Body of pancreas (tissue), 4 donors: ENCODE measurements at regions not wholly inside any gene's neighbourhood (a gene's known extent, or its start where the extent isn't known, plus 50 kb on each side); places are given as distances from the start of the nearest gene placed in this dataset.
A peak's percentile ranks its signal among the peaks of the same experiment; 100 is the strongest.

Experiments
- ATAC-seq: fragments of 150-250 bp; one replicate; pipeline ENCODE4 v1.9.1; 2016
- DNase-seq, 4 donors: peaks; one replicate each; pipeline ENCODE4 v3.0.0-alpha.2; 2019
- H3K27ac ChIP-seq, 4 donors: fragments of 200-600 bp; sonication (generic); 1 replicate in 3 of 4; 2 replicates in 1 of 4; pipeline versions ENCODE4 v1.5.1 to v1.6.1; 2016 to 2019; ENCODE audit warnings: mild to moderate bottlenecking in 1 of 4, mixed read lengths in 1 of 4, moderate library complexity in 1 of 4
- H3K27me3 ChIP-seq, 2 donors: fragments of 200-600 bp; sonication (generic); one replicate each; pipeline ENCODE4 v1.6.0; 2016; ENCODE audit warnings: mild to moderate bottlenecking in 1 of 2
- H3K36me3 ChIP-seq, 2 donors: fragments of 200-600 bp; sonication (generic); replicated peaks in 1 of 2; 2 replicates each; pipeline ENCODE4 v1.5.1; 2016; ENCODE audit warnings: low read depth in 2 of 2; ENCODE audit not compliant: insufficient read depth in 1 of 2
- H3K4me1 ChIP-seq: fragments of 200-600 bp; sonication (generic); one replicate; pipeline ENCODE4 v1.6.0; 2016
- H3K4me3 ChIP-seq, 2 donors: fragments of 200-600 bp; sonication (generic); 1 replicate in 1 of 2; 2 replicates in 1 of 2; pipeline ENCODE4 v1.5.1; 2016 to 2019
- H3K9me3 ChIP-seq, 3 donors: fragments of 200-600 bp; sonication (generic); 1 replicate in 2 of 3; 2 replicates in 1 of 3; pipeline ENCODE4 v1.5.1; 2016
- CTCF ChIP-seq, 7 experiments: fragments of 450-650 bp in 4 of 7; fragments of 200-600 bp in 3 of 7; sonication (generic) in 3 of 7; IDR thresholded peaks; one replicate each; pipeline ENCODE4 v1.5.1; 2016 to 2019; ENCODE audit warnings: antibody characterized with exemption in 7 of 7
- POLR2A ChIP-seq, 3 donors: fragments of 450-650 bp; IDR thresholded peaks; one replicate each; pipeline ENCODE4 v1.6.1; 2016; ENCODE audit warnings: antibody characterized with exemption in 3 of 3, mild to moderate bottlenecking in 2 of 3
- WGBS, 2 donors: methylation state at CpG; one replicate each; pipeline ENCODE4 v1.1.5; 2017; 5-methylcytosine and 5-hydroxymethylcytosine counted together
- intact Hi-C: fragments of 100-400 bp; cut with DNase I; formaldehyde crosslinking; loops from one replicate; pipeline ENCODE4 v1.15.1; 2023

- no peaks in the 10 kb centered on the region for H3K36me3 ChIP-seq
- TF ChIP-seq CTCF (IDR thresholded peaks at IDR 0.05) (no peak), POLR2A (IDR thresholded peaks at IDR 0.05) (no peak)
- ATAC-seq, result peak; percentile 62
- peaks cover 41% of the 10 kb centered on the region for H3K4me1 ChIP-seq
- no peaks in the 10 kb centered on the region for H3K27me3 ChIP-seq
- no peaks in the 10 kb centered on the region for H3K9me3 ChIP-seq
- no peak overlapping the region for H3K4me3 ChIP-seq
- DNase-seq, result peak in 2 of 4 donors; percentile 19 to 45
- intact Hi-C loops, result no loop called here
- H3K27ac ChIP-seq, result peak overlapping the region in 2 of 4 donors; percentile 31 to 63
- WGBS, 2 donors, result 51 to 54% methylated on average over 2 of the region's 2 CpGs
Measured at GRCh38 chr3:150252462-150252861, 155.6 kb upstream of the TSC22D2 start.

DNA sequence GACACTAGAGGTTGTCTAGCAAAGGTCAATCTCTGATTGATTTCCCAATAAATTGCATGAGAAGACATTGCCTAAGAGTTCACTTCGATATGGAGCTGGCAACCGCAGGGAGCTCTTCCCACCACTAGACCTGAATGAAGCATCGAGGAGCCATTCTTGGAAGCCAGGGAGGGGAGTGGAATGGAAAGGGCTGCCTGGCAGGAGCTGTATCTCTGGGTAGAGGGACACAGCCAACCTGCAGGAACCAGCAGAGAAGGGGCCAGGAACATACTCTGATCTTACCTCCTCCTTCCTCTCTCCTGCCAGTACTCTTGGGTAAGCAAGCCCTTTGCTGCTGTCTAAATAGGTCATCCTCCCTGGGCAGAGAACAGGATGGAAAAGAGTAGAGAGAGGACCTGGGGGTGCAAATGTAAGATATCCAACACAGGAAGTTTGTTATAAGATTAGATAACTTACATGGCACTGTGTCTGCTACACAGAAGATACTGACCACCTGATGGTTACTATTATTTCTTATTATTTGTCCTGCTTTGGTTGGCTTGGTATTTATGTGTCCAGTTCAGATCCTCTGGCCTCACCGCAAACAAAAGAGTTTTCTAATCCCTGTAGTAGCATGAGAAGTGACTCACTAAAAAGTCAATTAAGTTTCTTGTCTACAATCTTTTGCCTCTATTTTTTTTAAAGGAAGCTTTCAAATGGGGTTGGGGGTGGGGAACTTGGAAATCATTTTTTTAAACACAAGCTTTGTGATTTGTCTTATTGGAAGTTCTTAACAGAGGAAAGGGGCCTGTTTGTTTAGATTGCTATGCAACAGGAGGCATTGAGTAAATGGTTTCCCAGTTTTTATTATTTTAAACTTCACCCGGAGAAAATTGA, 156.7 kb upstream of the TSC22D2 start:
- 62 to 71% methylated on average over 5 of the region's 5 CpGs for WGBS, 2 donors
- H3K27me3 ChIP-seq, result no peaks in the 10 kb centered on the region
- TF ChIP-seq CTCF (IDR thresholded peaks at IDR 0.05), result no peak
- TF ChIP-seq POLR2A (IDR thresholded peaks at IDR 0.05), result no peak
- H3K4me1 ChIP-seq, result peaks cover 41% of the 10 kb centered on the region
- no peaks in the 10 kb centered on the region for H3K9me3 ChIP-seq
- intact Hi-C loops, result no loop called here
- H3K4me3 ChIP-seq, result no peak overlapping the region
- ATAC-seq (no peak), DNase-seq (no peak)
- no peaks in the 10 kb centered on the region for H3K36me3 ChIP-seq
- H3K27ac ChIP-seq, result peak overlapping the region in 1 of 4 donors; percentile 63

DNA sequence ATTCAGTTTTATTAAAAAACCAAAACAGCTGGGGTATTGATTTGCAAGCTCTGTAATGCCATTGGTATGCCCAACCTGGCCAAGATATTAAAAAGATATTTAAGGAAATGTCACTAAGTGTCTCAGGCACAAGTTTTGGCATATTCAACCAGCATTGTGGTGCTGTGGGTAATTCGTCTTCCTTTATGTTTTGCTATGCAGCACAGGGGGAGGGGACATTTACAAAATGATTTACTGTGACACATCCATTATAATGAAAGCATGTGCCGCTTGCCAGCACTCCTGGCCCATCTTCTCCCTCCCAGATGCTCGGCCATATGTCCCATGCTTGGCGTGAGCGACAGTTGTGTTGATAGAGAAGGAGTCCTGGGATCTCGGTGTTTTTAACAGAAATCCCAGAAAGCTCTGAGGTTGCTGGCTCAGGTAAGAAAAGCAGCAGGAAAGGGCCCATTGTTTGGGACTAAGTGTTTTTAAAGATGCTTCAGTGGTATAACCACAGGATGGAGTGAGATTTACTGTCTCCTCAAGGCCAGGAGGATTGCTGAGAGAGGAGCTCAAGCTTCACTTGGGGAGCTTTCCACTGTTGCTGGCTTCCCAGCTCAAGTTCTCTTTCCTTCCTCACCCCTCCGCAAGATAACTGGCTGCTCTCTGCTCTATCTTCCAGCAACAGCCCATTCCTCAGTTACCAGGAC, 158.2 kb upstream of the TSC22D2 start:
- intact Hi-C loops, result no loop called here

GRCh38 chr3:150248888-150249681, 159.0 kb upstream of the TSC22D2 start:
- Histone ChIP-seq H3K4me1 (peaks cover 24% of the 10 kb centered on the region), H3K36me3 (no peaks in the 10 kb centered on the region), H3K9me3 (no peaks in the 10 kb centered on the region), H3K4me3 (no peak overlapping the region), H3K27me3 (no peaks in the 10 kb centered on the region), H3K27ac (no peak overlapping the region)
- DNase-seq (no peak), ATAC-seq (no peak)
- intact Hi-C loops, result no loop called here
- 77 to 86% methylated on average over 4 of the region's 4 CpGs for WGBS, 2 donors
- TF ChIP-seq POLR2A (IDR thresholded peaks at IDR 0.05) (no peak), CTCF (IDR thresholded peaks at IDR 0.05) (no peak)

More for the DNA sequence above, 158.2 kb upstream of the TSC22D2 start:
- ATAC-seq (no peak), DNase-seq (no peak)
- Histone ChIP-seq H3K27ac (no peak overlapping the region), H3K27me3 (no peaks in the 10 kb centered on the region), H3K4me3 (no peak overlapping the region), H3K9me3 (no peaks in the 10 kb centered on the region), H3K4me1 (peaks cover 30% of the 10 kb centered on the region), H3K36me3 (no peaks in the 10 kb centered on the region)
- 83 to 85% methylated on average over 7 of the region's 7 CpGs for WGBS, 2 donors
- TF ChIP-seq POLR2A (IDR thresholded peaks at IDR 0.05) (no peak), CTCF (IDR thresholded peaks at IDR 0.05) (no peak)
